SK-N-SH treated with all-trans-retinoic acid at 6 μM for 48 hours (cell line): ENCODE measurements at regions not wholly inside any gene's neighbourhood (a gene's known extent, or its start where the extent isn't known, plus 50 kb on each side); places are given as distances from the start of the nearest gene placed in this dataset.

ENCODE experiments used
- ATAC-seq: fragments of 200-7000 bp; cut with Tn5 transposase; 3 replicates; pipeline ENCODE4 v1.9.1; 2020; ENCODE audit warnings: mild to moderate bottlenecking, moderate library complexity
- ARNTL ChIP-seq: fragments of 450-650 bp; formaldehyde crosslinking; IDR thresholded peaks from 2 replicates; pipeline ENCODE4 v1.5.0; 2020; ENCODE audit warnings: low read depth, mild to moderate bottlenecking, moderate library complexity, borderline replicate concordance
- BACH2 ChIP-seq: fragments of 250-450 bp; sonication (Bioruptor Pico); IDR thresholded peaks from 2 replicates; pipeline ENCODE4 v1.9.0; 2021; ENCODE audit warnings: mild to moderate bottlenecking, borderline replicate concordance
- CSRNP3 ChIP-seq: fragments of 250-450 bp; sonication (Bioruptor Pico); IDR thresholded peaks from 2 replicates; pipeline ENCODE4 v1.5.1; 2021; ENCODE audit warnings: mild to moderate bottlenecking, moderate library complexity
- ESRRG ChIP-seq: fragments of 250-450 bp; sonication (Bioruptor Pico); IDR thresholded peaks from 2 replicates; pipeline ENCODE4 v1.6.1; 2021; ENCODE audit warnings: mild to moderate bottlenecking
- GLIS3 ChIP-seq: fragments of 250-450 bp; sonication (Bioruptor Pico); IDR thresholded peaks from 2 replicates; pipeline ENCODE4 v1.5.0; 2020; ENCODE audit warnings: mild to moderate bottlenecking, moderate library complexity
- ISL1 ChIP-seq: fragments of 250-450 bp; sonication (Bioruptor Pico); IDR thresholded peaks from 2 replicates; pipeline ENCODE4 v2.1.2; 2022; ENCODE audit warnings: mild to moderate bottlenecking, moderate library complexity
- OSR1 ChIP-seq: fragments of 250-450 bp; sonication (Bioruptor Pico); IDR thresholded peaks from 2 replicates; pipeline ENCODE4 v1.8.0; 2022; ENCODE audit warnings: moderate library complexity, mild to moderate bottlenecking, inconsistent platforms
- PATZ1 ChIP-seq: fragments of 250-450 bp; sonication (Bioruptor Pico); IDR thresholded peaks from 2 replicates; pipeline ENCODE4 v1.8.0; 2020; ENCODE audit warnings: mild to moderate bottlenecking, moderate library complexity, borderline replicate concordance
- POU6F1 ChIP-seq: fragments of 250-450 bp; sonication (Bioruptor Pico); IDR thresholded peaks from 2 replicates; pipeline ENCODE4 v1.8.0; 2021; ENCODE audit warnings: low read depth, mild to moderate bottlenecking, moderate library complexity, borderline replicate concordance
- PPARA ChIP-seq: fragments of 250-450 bp; sonication (Bioruptor Pico); IDR thresholded peaks from 2 replicates; pipeline ENCODE4 v1.5.0; 2020; ENCODE audit warnings: mild to moderate bottlenecking, borderline replicate concordance
- RARB ChIP-seq: fragments of 250-450 bp; sonication (Bioruptor Pico); IDR thresholded peaks from 2 replicates; pipeline ENCODE4 v1.8.0; 2021; ENCODE audit warnings: mild to moderate bottlenecking, moderate library complexity
- SNAI2 ChIP-seq: fragments of 250-450 bp; sonication (Bioruptor Pico); IDR thresholded peaks from 2 replicates; pipeline ENCODE4 v1.5.0; 2020; ENCODE audit warnings: mild to moderate bottlenecking, moderate library complexity
- TCF4 ChIP-seq: fragments of 250-450 bp; sonication (Bioruptor Pico); IDR thresholded peaks from 2 replicates; pipeline ENCODE4 v1.8.0; 2021; ENCODE audit warnings: mild to moderate bottlenecking, moderate library complexity, borderline replicate concordance
- TOX ChIP-seq: fragments of 250-450 bp; sonication (Bioruptor Pico); IDR thresholded peaks from 2 replicates; pipeline ENCODE4 v1.8.0; 2021; ENCODE audit warnings: mild to moderate bottlenecking, moderate library complexity, borderline replicate concordance
- TSHZ2 ChIP-seq: fragments of 250-450 bp; sonication (Bioruptor Pico); IDR thresholded peaks from 2 replicates; pipeline ENCODE4 v1.5.0; 2020; ENCODE audit warnings: mild to moderate bottlenecking, moderate library complexity
- ZC3H10 ChIP-seq: fragments of 250-450 bp; sonication (Bioruptor Pico); IDR thresholded peaks from 2 replicates; pipeline ENCODE4 v1.5.1; 2021; ENCODE audit warnings: mild to moderate bottlenecking, moderate library complexity
- ZFP30 ChIP-seq: fragments of 450-650 bp; formaldehyde crosslinking; IDR thresholded peaks from 2 replicates; pipeline ENCODE4 v1.5.0; 2022; ENCODE audit warnings: mild to moderate bottlenecking, moderate library complexity
- ZNF8 ChIP-seq: fragments of 450-650 bp; formaldehyde crosslinking; IDR thresholded peaks from 2 replicates; pipeline ENCODE4 v1.5.0; 2020; ENCODE audit warnings: mild to moderate bottlenecking, moderate library complexity

GRCh38 chr3:110583373-110583935 lies 488.2 kb upstream of the NECTIN3 start:
- no peak for ATAC-seq
- no peak for TF ChIP-seq GLIS3
- TF ChIP-seq RARB (CRISPR knock-in tag) = no peak
- no peak for TF ChIP-seq ZNF8 (CRISPR knock-in tag)
- no peak for TF ChIP-seq ESRRG (CRISPR knock-in tag)
- TF ChIP-seq PPARA (CRISPR knock-in tag) = no peak
- TF ChIP-seq ZFP30 (CRISPR knock-in tag) = no peak
- TF ChIP-seq TOX (CRISPR knock-in tag) = no peak
- TF ChIP-seq TSHZ2 = no peak
- no peak for TF ChIP-seq ISL1

GRCh38 chr3:110588906-110589305 lies 482.7 kb upstream of the NECTIN3 start:
- TF ChIP-seq TCF4 (CRISPR knock-in tag) = no peak
- no peak for TF ChIP-seq BACH2 (CRISPR knock-in tag)
- no peak for TF ChIP-seq TSHZ2
- TF ChIP-seq ARNTL (CRISPR knock-in tag) = no peak
- TF ChIP-seq RARB (CRISPR knock-in tag) = no peak
- TF ChIP-seq SNAI2 = no peak
- no peak for TF ChIP-seq TOX (CRISPR knock-in tag)
- no peak for TF ChIP-seq GLIS3
- TF ChIP-seq CSRNP3 = no peak
- no peak for TF ChIP-seq OSR1 (CRISPR knock-in tag)
- TF ChIP-seq PATZ1 (CRISPR knock-in tag) = no peak
- no peak for TF ChIP-seq POU6F1
- no peak for ATAC-seq

GRCh38 chr3:110589341-110589740 lies 482.3 kb upstream of the NECTIN3 start:
- TF ChIP-seq ZC3H10 (CRISPR knock-in tag) (no peak), ZNF8 (CRISPR knock-in tag) (no peak), POU6F1 (no peak)
- no peak for ATAC-seq
